Neural crest cell (in vitro differentiated cells): ENCODE measurements at regions not wholly inside any gene's neighbourhood (a gene's known extent, or its start where the extent isn't known, plus 50 kb on each side); places are given as distances from the start of the nearest gene placed in this dataset.

Source experiments
- DNase-seq: peaks from one replicate; pipeline ENCODE4 v3.0.0; 2021; ENCODE audit warnings: low read depth, mixed read lengths, low spot score
- H3K27ac Mint-ChIP-seq: one replicate; pipeline ENCODE4 v1.8.0; 2021; ENCODE audit warnings: mild to moderate bottlenecking, mixed read lengths; ENCODE audit not compliant: unreplicated experiment
- H3K27me3 Mint-ChIP-seq: 2 replicates; pipeline ENCODE4 v1.8.0; 2021; ENCODE audit warnings: low read depth, mild to moderate bottlenecking, mixed read lengths
- H3K36me3 Mint-ChIP-seq: 2 replicates; pipeline ENCODE4 v1.8.0; 2021; ENCODE audit warnings: low read depth, mild to moderate bottlenecking, mixed read lengths
- H3K4me1 Mint-ChIP-seq: 2 replicates; pipeline ENCODE4 v1.8.0; 2021; ENCODE audit warnings: mixed read lengths
- H3K4me3 Mint-ChIP-seq: one replicate; pipeline ENCODE4 v1.8.0; 2021; ENCODE audit warnings: mild to moderate bottlenecking, mixed read lengths
- H3K9me3 Mint-ChIP-seq: 2 replicates; pipeline ENCODE4 v1.8.0; 2021; ENCODE audit warnings: mixed read lengths
- CTCF ChIP-seq: fragments of 200-600 bp; sonication (generic); conservative IDR thresholded peaks from 2 replicates; pipeline ENCODE4 v1.5.0; 2021; ENCODE audit warnings: antibody characterized with exemption, mild to moderate bottlenecking

- Mint-ChIP-seq H3K4me3 (no peak overlapping the region), H3K27me3 (no peaks in the 10 kb centered on the region), H3K9me3 (no peaks in the 10 kb centered on the region), H3K4me1 (peaks cover 3% of the 10 kb centered on the region), H3K27ac (peak overlapping the region; percentile 89), H3K36me3 (no peaks in the 10 kb centered on the region)
- TF ChIP-seq CTCF: no peak
- DNase-seq: no peak
Measured at GRCh38 chr1:31509124-31510072, 66.9 kb upstream of the TINAGL1 start.

GRCh38 chr1:31510304-31510703 lies 66.0 kb upstream of the TINAGL1 start:
- Mint-ChIP-seq H3K27me3 (no peaks in the 10 kb centered on the region), H3K9me3 (no peaks in the 10 kb centered on the region), H3K4me1 (peaks cover 3% of the 10 kb centered on the region), H3K36me3 (no peaks in the 10 kb centered on the region), H3K27ac (no peak overlapping the region), H3K4me3 (no peak overlapping the region)
- no peak for TF ChIP-seq CTCF
- no peak for DNase-seq

GRCh38 chr1:31510853-31511789 lies 65.2 kb upstream of the TINAGL1 start:
- H3K9me3 Mint-ChIP-seq: no peaks in the 10 kb centered on the region
- peak overlapping the region; percentile 83 for H3K27ac Mint-ChIP-seq
- H3K36me3 Mint-ChIP-seq: no peaks in the 10 kb centered on the region
- no peak overlapping the region for H3K4me3 Mint-ChIP-seq
- H3K27me3 Mint-ChIP-seq: no peaks in the 10 kb centered on the region
- no peak for TF ChIP-seq CTCF
- H3K4me1 Mint-ChIP-seq: peaks cover 3% of the 10 kb centered on the region
- no peak for DNase-seq

- H3K4me1 Mint-ChIP-seq: peaks cover 3% of the 10 kb centered on the region
- H3K36me3 Mint-ChIP-seq: no peaks in the 10 kb centered on the region
- H3K9me3 Mint-ChIP-seq: no peaks in the 10 kb centered on the region
- no peak overlapping the region for H3K4me3 Mint-ChIP-seq
- TF ChIP-seq CTCF: no peak
- no peaks in the 10 kb centered on the region for H3K27me3 Mint-ChIP-seq
- no peak for DNase-seq
- no peak overlapping the region for H3K27ac Mint-ChIP-seq
Measured at GRCh38 chr1:31511848-31512615, 64.3 kb upstream of the TINAGL1 start.

- DNase-seq: no peak
- H3K27me3 Mint-ChIP-seq: no peaks in the 10 kb centered on the region
- H3K4me1 Mint-ChIP-seq: peaks cover 3% of the 10 kb centered on the region
- no peak overlapping the region for H3K27ac Mint-ChIP-seq
- H3K4me3 Mint-ChIP-seq: no peak overlapping the region
- H3K36me3 Mint-ChIP-seq: no peaks in the 10 kb centered on the region
- H3K9me3 Mint-ChIP-seq: no peaks in the 10 kb centered on the region
- TF ChIP-seq CTCF: no peak
Measured at GRCh38 chr1:31514117-31514516, 62.2 kb upstream of the TINAGL1 start.
